HG02943 (cell line): ENCODE measurements at regions not wholly inside any gene's neighbourhood (a gene's known extent, or its start where the extent isn't known, plus 50 kb on each side); places are given as distances from the start of the nearest gene placed in this dataset.
"Not testable (repeated sequence)": the region's sequence is repeated elsewhere in the genome, so short reads cannot be mapped to it uniquely, and the experiment has no call there.

Source experiments
- ATAC-seq: cut with Tn5 transposase; IDR thresholded peaks from one replicate; pipeline ENCODE4 v1.9.1; 2021; ENCODE audit warnings: mild to moderate bottlenecking, low read depth, moderate library complexity; ENCODE audit not compliant: unreplicated experiment

DNA sequence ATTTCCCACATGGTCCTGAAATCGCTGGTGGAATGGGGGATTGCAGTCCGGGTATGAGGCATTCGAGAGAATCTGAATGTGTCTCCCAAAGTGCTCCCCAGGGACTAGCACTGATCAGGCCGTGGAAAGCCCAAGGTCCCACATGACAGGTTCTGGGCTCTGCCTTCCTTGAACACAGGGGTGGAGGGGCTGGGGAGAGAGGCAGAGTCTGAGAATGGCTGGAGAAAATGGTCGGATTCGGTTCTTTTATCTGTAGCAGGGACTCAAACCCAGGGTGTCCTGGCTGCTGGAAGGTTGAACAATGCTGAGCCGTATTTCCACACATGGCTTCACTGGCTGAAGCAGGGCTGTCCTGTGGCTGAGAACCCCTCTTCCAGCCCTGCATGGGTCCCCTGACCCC lies 122.7 kb upstream of the SULF2 start:
- ATAC-seq = not testable (repeated sequence)

DNA sequence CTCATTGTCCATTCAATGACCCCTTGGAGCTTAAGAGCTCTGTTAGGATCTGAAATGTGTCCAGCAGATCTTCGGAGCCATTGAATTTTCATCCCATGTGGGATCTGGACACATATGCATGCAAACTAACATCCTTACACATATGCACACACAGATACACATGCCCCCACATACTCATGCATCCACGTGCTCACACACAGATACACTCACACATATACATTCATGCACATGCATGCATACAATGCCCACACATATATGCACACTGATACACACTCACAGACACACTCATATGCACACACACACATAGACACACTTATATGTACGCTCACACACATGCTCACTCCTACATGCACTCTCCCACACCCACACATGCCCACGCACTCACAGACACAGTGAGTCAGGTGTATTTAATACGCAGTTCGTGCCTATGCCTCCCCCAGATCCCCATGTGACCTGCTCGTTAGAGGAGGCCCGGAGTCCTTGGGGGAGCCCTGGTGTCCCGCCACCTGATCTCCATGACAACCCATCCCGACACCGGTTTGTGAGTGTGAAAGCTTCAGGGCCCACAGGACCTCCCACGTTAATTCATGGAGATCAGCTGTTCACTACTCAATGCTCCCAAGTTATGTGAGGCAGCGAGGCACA lies 121.9 kb upstream of the SULF2 start:
- no peak for ATAC-seq

DNA sequence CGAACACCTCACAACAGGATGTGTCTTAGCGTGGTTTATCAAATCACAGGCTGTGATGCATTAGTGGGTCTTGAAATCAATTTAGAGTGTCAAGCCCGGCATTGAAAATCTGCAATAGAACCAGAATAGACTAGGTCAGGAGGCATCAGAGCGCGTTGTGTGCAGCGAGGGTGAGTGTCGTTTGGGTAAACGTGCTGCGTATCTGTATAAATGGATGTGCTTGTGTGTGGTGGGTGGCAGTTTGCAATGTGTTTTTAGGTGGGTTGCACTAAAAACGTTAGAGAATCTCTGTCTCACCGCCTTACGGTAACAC lies 121.0 kb upstream of the SULF2 start:
- ATAC-seq = no peak

DNA sequence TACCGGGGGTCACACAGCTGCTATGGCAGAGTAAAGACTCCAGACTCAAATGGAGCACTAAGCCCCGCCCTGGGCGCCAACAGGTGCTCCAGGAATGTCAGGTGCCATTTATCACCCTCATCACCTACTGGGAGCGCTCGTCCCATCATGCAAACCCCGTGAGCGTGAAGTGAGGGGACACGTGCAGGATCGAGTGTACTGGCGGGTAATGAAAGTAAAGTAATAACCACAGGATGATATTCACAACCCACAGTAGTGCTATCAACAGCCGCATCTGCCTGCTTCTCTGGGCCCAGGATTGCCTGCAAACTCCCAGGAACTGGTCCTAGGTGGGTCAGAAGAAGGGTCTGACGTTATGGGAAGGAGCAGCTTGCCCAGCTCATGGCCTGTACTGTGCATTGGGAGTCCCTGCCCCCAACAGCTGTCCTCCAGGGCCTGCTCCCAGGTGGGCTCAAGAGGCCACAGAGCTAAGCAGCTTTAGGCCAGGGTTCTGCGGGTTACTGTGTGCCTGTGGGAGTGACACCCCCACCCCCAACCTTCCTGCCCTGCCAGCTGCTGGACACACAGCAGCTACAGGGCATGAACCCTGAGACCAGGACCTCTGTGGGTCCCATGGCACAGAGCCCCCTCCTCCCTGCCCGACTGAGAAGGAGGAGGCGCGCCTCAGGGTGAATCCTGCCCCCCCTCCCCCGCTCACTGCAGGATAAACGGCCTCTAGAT lies 120.5 kb upstream of the SULF2 start:
- ATAC-seq = no peak

GRCh38 chr20:47903009-47903408 lies 117.7 kb upstream of the SULF2 start:
- not testable (repeated sequence) for ATAC-seq

- ATAC-seq = not testable (repeated sequence)
Measured at GRCh38 chr20:47899313-47899712, 114.0 kb upstream of the SULF2 start.

DNA sequence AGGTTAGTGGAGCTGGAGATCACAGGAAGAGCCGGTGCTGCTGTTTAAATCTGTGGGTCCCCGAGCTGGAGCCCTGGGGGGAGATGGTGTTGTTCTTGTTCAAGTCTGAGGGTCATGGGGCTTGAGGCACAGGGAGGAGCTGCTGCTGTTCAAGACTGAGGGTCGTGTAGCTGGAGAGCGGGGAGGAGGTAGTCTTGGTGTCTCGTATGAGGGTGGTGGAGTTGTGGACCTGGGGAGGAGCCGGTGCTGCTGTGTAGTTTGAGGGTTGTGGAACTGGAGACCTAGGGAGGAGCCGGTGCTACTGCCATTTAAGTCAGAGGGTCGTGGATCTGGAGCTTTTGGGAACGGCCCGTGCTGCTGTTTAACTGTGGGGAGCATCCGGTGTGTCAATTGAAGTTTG lies 112.2 kb upstream of the SULF2 start:
- no peak for ATAC-seq

DNA sequence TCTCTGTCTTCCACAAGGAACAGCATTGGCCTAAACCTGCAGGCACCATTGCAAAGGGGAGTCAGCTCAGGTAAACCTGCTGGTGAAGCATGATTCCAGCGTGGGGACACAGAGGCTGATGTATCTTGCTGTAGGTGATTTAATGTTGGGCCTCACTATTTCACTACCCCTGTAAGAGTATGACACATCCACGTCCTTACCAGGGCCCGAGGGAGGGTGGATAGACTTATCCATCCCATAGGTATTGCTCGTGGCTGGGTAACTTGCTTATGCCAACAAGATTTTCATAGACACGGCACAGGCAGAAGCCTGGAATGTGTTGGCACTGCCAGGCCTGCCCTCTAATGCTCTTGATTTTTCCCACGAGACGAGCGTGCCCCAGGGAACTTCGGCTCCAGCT lies 107.4 kb upstream of the SULF2 start:
- not testable (repeated sequence) for ATAC-seq

DNA sequence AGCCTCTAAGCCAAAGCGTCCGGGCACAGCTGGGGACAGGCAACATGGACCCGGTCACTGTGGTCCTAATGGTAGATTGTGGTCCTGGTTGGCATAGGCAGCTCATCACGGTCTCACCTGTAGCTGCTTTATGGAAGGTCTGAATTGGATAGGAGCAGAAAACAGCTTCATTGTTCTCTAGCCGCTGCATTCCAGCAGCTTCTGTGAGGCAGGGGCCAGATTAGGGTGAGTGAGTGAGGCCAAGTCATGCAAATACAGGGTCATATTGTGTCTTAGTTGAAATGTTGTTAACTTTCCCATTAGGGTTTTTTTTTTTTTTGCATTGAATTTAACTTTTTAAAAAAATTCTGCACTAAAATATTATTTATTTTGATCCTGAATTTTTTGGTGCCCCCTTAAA lies 105.4 kb upstream of the SULF2 start:
- ATAC-seq = not testable (repeated sequence)

GRCh38 chr20:47889751-47890150 lies 104.5 kb upstream of the SULF2 start:
- ATAC-seq = not testable (repeated sequence)

GRCh38 chr20:47888351-47888750 lies 103.1 kb upstream of the SULF2 start:
- no peak for ATAC-seq

- no peak for ATAC-seq
Measured at GRCh38 chr20:47887477-47888080, 102.3 kb upstream of the SULF2 start.

GRCh38 chr20:47887064-47887463 lies 101.8 kb upstream of the SULF2 start:
- no peak for ATAC-seq

- ATAC-seq = no peak
Measured at GRCh38 chr20:47886454-47887041, 101.3 kb upstream of the SULF2 start.

- no peak for ATAC-seq
Measured at GRCh38 chr20:47885909-47886453, 100.7 kb upstream of the SULF2 start.

- not testable (repeated sequence) for ATAC-seq
Measured at GRCh38 chr20:47883940-47884339, 98.7 kb upstream of the SULF2 start.

DNA sequence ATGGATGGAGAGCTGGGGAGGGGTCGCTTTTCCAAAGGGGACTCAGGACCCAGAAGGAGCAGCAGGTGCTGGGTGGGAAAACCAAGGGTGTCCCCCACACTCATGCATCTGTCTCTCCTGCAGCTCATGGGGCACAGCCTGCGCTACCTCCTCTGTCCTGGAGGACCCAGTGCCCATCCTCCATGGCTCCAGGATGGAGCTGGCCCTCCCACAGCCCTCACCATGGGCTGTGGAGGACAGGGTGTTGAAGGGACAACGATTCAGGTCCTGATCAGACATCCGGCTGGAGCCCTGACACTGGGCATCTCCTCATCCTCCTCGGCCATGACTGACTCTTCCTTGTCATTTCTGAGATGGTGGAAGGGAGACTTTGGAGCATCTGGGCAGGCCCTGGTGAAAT lies 97.9 kb upstream of the SULF2 start:
- ATAC-seq = no peak

GRCh38 chr20:47879771-47880170 lies 94.5 kb upstream of the SULF2 start:
- ATAC-seq = no peak

DNA sequence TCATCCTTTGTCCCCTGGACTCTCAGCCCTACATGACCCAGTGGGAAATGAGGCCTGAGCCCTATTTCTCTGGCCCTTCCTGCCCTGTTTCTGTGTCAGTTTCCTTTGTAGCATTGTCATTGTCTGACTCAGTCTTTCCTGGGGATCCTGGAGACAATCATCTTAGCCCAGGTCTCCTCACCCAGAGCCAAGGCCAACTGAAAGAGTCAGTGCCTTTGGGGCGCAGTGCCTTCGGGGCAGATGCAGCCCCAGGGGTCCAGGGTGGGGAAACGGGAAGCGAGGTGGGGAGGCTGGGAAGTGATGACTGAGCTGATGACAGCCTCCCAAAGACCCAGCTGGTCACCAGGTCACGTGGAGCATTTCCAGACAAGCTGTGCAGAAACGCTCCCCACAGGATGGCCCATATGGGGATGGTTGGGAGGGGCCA lies 93.3 kb upstream of the SULF2 start:
- no peak for ATAC-seq

GRCh38 chr20:47876311-47877088 lies 91.2 kb upstream of the SULF2 start:
- no peak for ATAC-seq
